Tibial nerve (tissue), 3 donors: ENCODE measurements at regions not wholly inside any gene's neighbourhood (a gene's known extent, or its start where the extent isn't known, plus 50 kb on each side); places are given as distances from the start of the nearest gene placed in this dataset.

Experiments
- EP300 ChIP-seq, 2 donors: sonication (generic); formaldehyde crosslinking; IDR thresholded peaks; one replicate each; pipeline ENCODE4 v1.6.1; 2017; ENCODE audit warnings: antibody characterized with exemption in 2 of 2, mild to moderate bottlenecking in 1 of 2
- POLR2A ChIP-seq, 2 donors: fragments of 450-650 bp; IDR thresholded peaks; one replicate each; pipeline ENCODE4 v1.6.1; 2017; ENCODE audit warnings: antibody characterized with exemption in 2 of 2, mild to moderate bottlenecking in 2 of 2, moderate library complexity in 2 of 2

DNA sequence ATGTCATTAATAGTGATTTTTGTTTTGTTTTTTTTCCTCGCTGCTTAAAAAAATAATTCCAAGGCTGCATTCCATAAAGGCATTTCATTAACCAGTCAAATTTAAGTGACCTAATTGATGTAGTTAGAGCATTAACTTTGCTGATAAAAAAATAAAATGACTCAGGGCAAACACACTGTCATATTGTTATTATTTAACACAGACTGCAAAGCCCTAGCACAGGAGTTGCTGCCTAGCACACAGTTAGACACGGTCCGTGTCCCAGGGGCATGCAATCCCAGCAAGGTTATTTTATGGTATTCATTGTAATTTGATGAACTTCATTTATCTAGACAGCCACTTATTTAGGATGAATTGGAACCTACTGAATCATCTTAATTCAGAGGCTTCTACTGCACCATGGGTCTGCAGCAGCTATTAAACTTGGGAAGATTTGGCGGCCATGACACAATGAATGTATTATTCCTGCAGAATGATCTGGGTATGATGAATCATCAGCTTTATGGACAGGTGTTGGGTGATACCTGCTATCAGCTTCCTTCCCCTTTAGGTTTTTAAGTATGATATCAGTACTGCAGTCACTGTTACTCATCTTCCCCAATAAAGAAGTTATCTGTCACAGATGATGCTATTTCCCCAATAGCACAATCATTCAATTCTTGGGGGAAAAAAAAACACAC is 182.7 kb downstream of the PPARGC1A start:
- TF ChIP-seq POLR2A (IDR thresholded peaks at IDR 0.05) (no peak), EP300 (IDR thresholded peaks at IDR 0.05) (no peak)
